Activated naive CD4-positive, alpha-beta T cell treated with anti-CD3 and anti-CD28 coated beads, Interleukin-2, amount 50 U/mL, for 72 hours (primary cell): ENCODE measurements at regions not wholly inside any gene's neighbourhood (a gene's known extent, or its start where the extent isn't known, plus 50 kb on each side); places are given as distances from the start of the nearest gene placed in this dataset.

Experiments used
- ATAC-seq, 2 donors: fragments of 150-1000 bp; cut with Tn5 transposase; 2 replicates each; pipeline ENCODE4 v1.10.0; 2021; ENCODE audit warnings: mild to moderate bottlenecking in 2 of 2, moderate library complexity in 2 of 2
- DNase-seq, 2 donors: peaks; one replicate each; pipeline ENCODE4 v3.0.0; 2021 to 2022; ENCODE audit warnings: low spot score in 2 of 2
- H3K27ac Mint-ChIP-seq, 2 donors: one replicate each; pipeline ENCODE4 v1.8.0; 2022; ENCODE audit warnings: mild to moderate bottlenecking in 2 of 2, mixed read lengths in 2 of 2
- H3K36me3 Mint-ChIP-seq, 2 donors: one replicate each; pipeline ENCODE4 v1.8.0; 2022; ENCODE audit warnings: mixed read lengths in 2 of 2
- H3K9me3 Mint-ChIP-seq, 2 donors: one replicate each; pipeline ENCODE4 v1.8.0; 2022; ENCODE audit warnings: mixed read lengths in 2 of 2

- H3K27ac Mint-ChIP-seq, result no peak overlapping the region
- no peak for DNase-seq
- ATAC-seq, result no peak
- H3K9me3 Mint-ChIP-seq, result peaks cover 0 to 3% of the 10 kb centered on the region in 2 donors
- H3K36me3 Mint-ChIP-seq, result no peaks in the 10 kb centered on the region
Observed at GRCh38 chr5:89484962-89485361, 602.0 kb upstream of the MEF2C start.

- DNase-seq (no peak), ATAC-seq (no peak)
- peaks cover 7 to 10% of the 10 kb centered on the region in 2 donors for H3K9me3 Mint-ChIP-seq
- no peak overlapping the region for H3K27ac Mint-ChIP-seq
- no peaks in the 10 kb centered on the region for H3K36me3 Mint-ChIP-seq
Observed at GRCh38 chr5:89480406-89481007, 597.5 kb upstream of the MEF2C start.

- H3K27ac Mint-ChIP-seq, result no peak overlapping the region
- no peak for ATAC-seq
- H3K9me3 Mint-ChIP-seq, result peaks cover 10% of the 10 kb centered on the region in 2 donors
- DNase-seq, result no peak
- no peaks in the 10 kb centered on the region for H3K36me3 Mint-ChIP-seq
Observed at GRCh38 chr5:89478851-89479250, 595.9 kb upstream of the MEF2C start.

GRCh38 chr5:89473196-89473595 lies 590.2 kb upstream of the MEF2C start:
- peaks cover 7 to 14% of the 10 kb centered on the region in 2 donors for H3K9me3 Mint-ChIP-seq
- ATAC-seq (no peak), DNase-seq (no peak)
- no peaks in the 10 kb centered on the region for H3K36me3 Mint-ChIP-seq
- H3K27ac Mint-ChIP-seq, result no peak overlapping the region

- peaks cover 7 to 11% of the 10 kb centered on the region in 2 donors for H3K9me3 Mint-ChIP-seq
- no peaks in the 10 kb centered on the region for H3K36me3 Mint-ChIP-seq
- DNase-seq (no peak), ATAC-seq (no peak)
- no peak overlapping the region for H3K27ac Mint-ChIP-seq
Observed at GRCh38 chr5:89471541-89471940, 588.6 kb upstream of the MEF2C start.

GRCh38 chr5:89471115-89471514 lies 588.1 kb upstream of the MEF2C start:
- H3K27ac Mint-ChIP-seq, result no peak overlapping the region
- ATAC-seq (no peak), DNase-seq (no peak)
- peaks cover 4 to 10% of the 10 kb centered on the region in 2 donors for H3K9me3 Mint-ChIP-seq
- no peaks in the 10 kb centered on the region for H3K36me3 Mint-ChIP-seq

GRCh38 chr5:89470658-89471057 lies 587.7 kb upstream of the MEF2C start:
- no peak for ATAC-seq
- H3K36me3 Mint-ChIP-seq, result no peaks in the 10 kb centered on the region

GRCh38 chr5:89458332-89458656 lies 575.3 kb upstream of the MEF2C start:
- DNase-seq (no peak), ATAC-seq (no peak)
- Mint-ChIP-seq H3K9me3 (peaks cover 6 to 19% of the 10 kb centered on the region in 2 donors), H3K36me3 (no peaks in the 10 kb centered on the region), H3K27ac (no peak overlapping the region)

More at GRCh38 chr5:89470658-89471057, 587.7 kb upstream of the MEF2C start:
- no peak for DNase-seq
- Mint-ChIP-seq H3K9me3 (peaks cover 0 to 8% of the 10 kb centered on the region in 2 donors), H3K27ac (no peak overlapping the region)

GRCh38 chr5:89457411-89458331 lies 574.7 kb upstream of the MEF2C start:
- DNase-seq (no peak), ATAC-seq (no peak)
- Mint-ChIP-seq H3K36me3 (no peaks in the 10 kb centered on the region), H3K27ac (no peak overlapping the region), H3K9me3 (peaks cover 6 to 19% of the 10 kb centered on the region in 2 donors)

- H3K36me3 Mint-ChIP-seq, result no peaks in the 10 kb centered on the region
- ATAC-seq (no peak), DNase-seq (no peak)
Observed at GRCh38 chr5:89452081-89452480, 569.1 kb upstream of the MEF2C start.

GRCh38 chr5:89451263-89451662 lies 568.3 kb upstream of the MEF2C start:
- H3K36me3 Mint-ChIP-seq, result no peaks in the 10 kb centered on the region
- peaks cover 6 to 16% of the 10 kb centered on the region in 2 donors for H3K9me3 Mint-ChIP-seq
- ATAC-seq (no peak), DNase-seq (no peak)
- no peak overlapping the region for H3K27ac Mint-ChIP-seq

More at GRCh38 chr5:89452081-89452480, 569.1 kb upstream of the MEF2C start:
- Mint-ChIP-seq H3K9me3 (peaks cover 6 to 16% of the 10 kb centered on the region in 2 donors), H3K27ac (no peak overlapping the region)

GRCh38 chr5:89450149-89450538 lies 567.2 kb upstream of the MEF2C start:
- no peak for ATAC-seq
- no peak overlapping the region for H3K27ac Mint-ChIP-seq
- DNase-seq, result no peak
- H3K36me3 Mint-ChIP-seq, result no peaks in the 10 kb centered on the region
- H3K9me3 Mint-ChIP-seq, result peaks cover 5 to 16% of the 10 kb centered on the region in 2 donors

- no peak for DNase-seq
- H3K9me3 Mint-ChIP-seq, result peaks cover 0 to 10% of the 10 kb centered on the region in 2 donors
- H3K27ac Mint-ChIP-seq, result no peak overlapping the region
- ATAC-seq, result no peak
- H3K36me3 Mint-ChIP-seq, result no peaks in the 10 kb centered on the region
Observed at GRCh38 chr5:89449392-89450148, 566.6 kb upstream of the MEF2C start.

- no peaks in the 10 kb centered on the region for H3K36me3 Mint-ChIP-seq
- DNase-seq (no peak), ATAC-seq (no peak)
- no peak overlapping the region for H3K27ac Mint-ChIP-seq
- H3K9me3 Mint-ChIP-seq, result no peaks in the 10 kb centered on the region
Observed at GRCh38 chr5:89447027-89447426, 564.0 kb upstream of the MEF2C start.

GRCh38 chr5:89445106-89445745 lies 562.2 kb upstream of the MEF2C start:
- no peak for DNase-seq
- Mint-ChIP-seq H3K27ac (no peak overlapping the region), H3K36me3 (no peaks in the 10 kb centered on the region), H3K9me3 (no peaks in the 10 kb centered on the region)
- ATAC-seq, result no peak

- no peak for DNase-seq
- ATAC-seq, result no peak
- H3K36me3 Mint-ChIP-seq, result no peaks in the 10 kb centered on the region
- no peaks in the 10 kb centered on the region for H3K9me3 Mint-ChIP-seq
- no peak overlapping the region for H3K27ac Mint-ChIP-seq
Observed at GRCh38 chr5:89444088-89444487, 561.1 kb upstream of the MEF2C start.

- Mint-ChIP-seq H3K27ac (no peak overlapping the region), H3K9me3 (no peaks in the 10 kb centered on the region), H3K36me3 (no peaks in the 10 kb centered on the region)
- DNase-seq (no peak), ATAC-seq (no peak)
Observed at GRCh38 chr5:89443508-89443907, 560.5 kb upstream of the MEF2C start.
